HepG2 (cell line): ENCODE measurements at regions not wholly inside any gene's neighbourhood (a gene's known extent, or its start where the extent isn't known, plus 50 kb on each side); places are given as distances from the start of the nearest gene placed in this dataset.

ENCODE experiments used
- CC2D1A ChIP-seq: sonication (generic); formaldehyde crosslinking; IDR thresholded peaks from 2 replicates; pipeline ENCODE4 v1.8.1; 2023; ENCODE audit warnings: mild to moderate bottlenecking, missing genetic modification reagents
- CREB3 ChIP-seq: sonication (generic); formaldehyde crosslinking; IDR thresholded peaks from 2 replicates; pipeline ENCODE4 v1.5.0; 2020; ENCODE audit warnings: missing genetic modification reagents
- ELF3 ChIP-seq: IDR thresholded peaks from 2 replicates; pipeline ENCODE4 v1.6.1; 2016; ENCODE audit warnings: missing genetic modification reagents, missing compliant biosample characterization
- KIAA2018 ChIP-seq: sonication (generic); formaldehyde crosslinking; IDR thresholded peaks from 2 replicates; pipeline ENCODE4 v1.5.0; 2020; ENCODE audit warnings: mild to moderate bottlenecking, missing genetic modification reagents, borderline replicate concordance
- KLF15 ChIP-seq: sonication (generic); formaldehyde crosslinking; IDR thresholded peaks from 2 replicates; pipeline ENCODE4 v1.8.1; 2023; ENCODE audit warnings: borderline replicate concordance, mild to moderate bottlenecking, inconsistent platforms, missing genetic modification reagents, mixed read lengths
- KMT2A ChIP-seq: sonication (generic); formaldehyde crosslinking; IDR thresholded peaks from 2 replicates; pipeline ENCODE4 v1.4.0; 2020; ENCODE audit warnings: missing genetic modification reagents
- PHF8 ChIP-seq: sonication (generic); formaldehyde crosslinking; IDR thresholded peaks from 2 replicates; pipeline ENCODE4 v1.5.0; 2020; ENCODE audit warnings: missing genetic modification reagents
- RBFOX2 ChIP-seq: fragments of 200-400 bp; formaldehyde crosslinking; IDR thresholded peaks from 2 replicates; pipeline ENCODE4 v1.6.1; 2017; ENCODE audit warnings: low read depth, mild to moderate bottlenecking, low read length
- TBP ChIP-seq: sonication (generic); formaldehyde crosslinking; IDR thresholded peaks from 2 replicates; pipeline ENCODE4 v1.5.0; 2020; ENCODE audit warnings: missing genetic modification reagents
- YY1 ChIP-seq: IDR thresholded peaks from 2 replicates; pipeline ENCODE4 v1.6.1; 2011; ENCODE audit warnings: low read length, low read depth, moderate library complexity, mild to moderate bottlenecking; ENCODE audit not compliant: insufficient read depth, insufficient replicate concordance
- ZBTB34 ChIP-seq: sonication (generic); formaldehyde crosslinking; IDR thresholded peaks from 2 replicates; pipeline ENCODE4 v1.8.0; 2022; ENCODE audit warnings: mild to moderate bottlenecking, missing genetic modification reagents
- ZBTB44 ChIP-seq: sonication (generic); formaldehyde crosslinking; IDR thresholded peaks from 2 replicates; pipeline ENCODE4 v1.4.0; 2020; ENCODE audit warnings: missing genetic modification reagents
- ZEB1 ChIP-seq: IDR thresholded peaks from 2 replicates; pipeline ENCODE4 v1.6.1; 2012; ENCODE audit warnings: mild to moderate bottlenecking, low read depth, inconsistent platforms; ENCODE audit not compliant: insufficient replicate concordance
- ZNF598 ChIP-seq: sonication (generic); formaldehyde crosslinking; IDR thresholded peaks from 2 replicates; pipeline ENCODE4 v1.5.1; 2020; ENCODE audit warnings: mild to moderate bottlenecking, missing genetic modification reagents, borderline replicate concordance
- ZNF737 ChIP-seq: sonication (generic); formaldehyde crosslinking; IDR thresholded peaks from 2 replicates; pipeline ENCODE4 v1.5.0; 2020; ENCODE audit warnings: missing genetic modification reagents, mild to moderate bottlenecking, borderline replicate concordance

- 0 out of 2 replicates have a peak, but pooled peaks have one; percentile 78 for TF ChIP-seq CC2D1A (CRISPR knock-in tag)
- no peak for TF ChIP-seq ZBTB44 (CRISPR knock-in tag)
- TF ChIP-seq CREB3 (CRISPR knock-in tag) = 0 out of 2 replicates have a peak, but pooled peaks have one; percentile 36
- no peak for TF ChIP-seq KLF15 (CRISPR knock-in tag)
- peak; percentile 33; the same call in 1 of the 2 replicates for TF ChIP-seq TBP (CRISPR knock-in tag)
- no peak for TF ChIP-seq ZNF737 (CRISPR knock-in tag)
- TF ChIP-seq KMT2A = 0 out of 2 replicates have a peak, but pooled peaks have one; percentile 40
- TF ChIP-seq PHF8 (CRISPR knock-in tag) = peak; percentile 44; the same call in 1 of the 2 replicates
- TF ChIP-seq ZBTB34 (CRISPR knock-in tag) = no peak
- peak; percentile 46; the same call in 1 of the 2 replicates for TF ChIP-seq ZNF598 (CRISPR knock-in tag)
- peak; percentile 47; the same call in 1 of the 2 replicates for TF ChIP-seq ELF3 (CRISPR knock-in tag)
- TF ChIP-seq RBFOX2 = no peak
- TF ChIP-seq YY1 = peak; percentile 44
- TF ChIP-seq KIAA2018 (CRISPR knock-in tag) = no peak
- TF ChIP-seq ZEB1 = no peak
Observed at GRCh38 chr6:188821-189655, 103.2 kb upstream of the DUSP22 start (continued).
